EL (cell line): ENCODE measurements at regions not wholly inside any gene's neighbourhood (a gene's known extent, or its start where the extent isn't known, plus 50 kb on each side); places are given as distances from the start of the nearest gene placed in this dataset.

Source experiments
- DNase-seq: peaks from one replicate; pipeline ENCODE4 v3.0.0-alpha.2; 2016

GRCh38 chr3:14318646-14319045, 83.8 kb upstream of the SLC6A6 start:
- no peak for DNase-seq

- peak; percentile 79 for DNase-seq
These were observed 82.7 kb upstream of the SLC6A6 start for GRCh38 chr3:14319654-14320182.

- no peak for DNase-seq
These were observed 82.2 kb upstream of the SLC6A6 start for GRCh38 chr3:14320219-14320618.

- DNase-seq: no peak
These were observed 80.4 kb upstream of the SLC6A6 start for GRCh38 chr3:14322001-14322400.

GRCh38 chr3:14322667-14323295, 79.6 kb upstream of the SLC6A6 start:
- DNase-seq: no peak

GRCh38 chr3:14323401-14324223, 78.8 kb upstream of the SLC6A6 start:
- no peak for DNase-seq

GRCh38 chr3:14324224-14324944, 78.0 kb upstream of the SLC6A6 start:
- peak; percentile 71 for DNase-seq

GRCh38 chr3:14328422-14328821, 74.0 kb upstream of the SLC6A6 start:
- no peak for DNase-seq

- peak; percentile 12 for DNase-seq
These were observed 73.1 kb upstream of the SLC6A6 start for GRCh38 chr3:14329116-14329830.

GRCh38 chr3:14329842-14330241, 72.6 kb upstream of the SLC6A6 start:
- no peak for DNase-seq

- DNase-seq: no peak
These were observed 71.9 kb upstream of the SLC6A6 start for GRCh38 chr3:14330508-14330907.

- DNase-seq: no peak
These were observed 71.2 kb upstream of the SLC6A6 start for GRCh38 chr3:14331251-14331650.

- DNase-seq: no peak
These were observed 70.0 kb upstream of the SLC6A6 start for GRCh38 chr3:14332392-14332791.

GRCh38 chr3:14333215-14333614, 69.2 kb upstream of the SLC6A6 start:
- DNase-seq: no peak

- DNase-seq: no peak
These were observed 68.8 kb upstream of the SLC6A6 start for GRCh38 chr3:14333621-14334020.

- DNase-seq: no peak
These were observed 68.3 kb upstream of the SLC6A6 start for GRCh38 chr3:14334136-14334535.

GRCh38 chr3:14334936-14335335, 67.5 kb upstream of the SLC6A6 start:
- no peak for DNase-seq

GRCh38 chr3:14335774-14336748, 66.3 kb upstream of the SLC6A6 start:
- DNase-seq: no peak

GRCh38 chr3:14336749-14337598, 65.4 kb upstream of the SLC6A6 start:
- no peak for DNase-seq

GRCh38 chr3:14337828-14338227, 64.6 kb upstream of the SLC6A6 start:
- DNase-seq: no peak

- no peak for DNase-seq
These were observed 64.2 kb upstream of the SLC6A6 start for GRCh38 chr3:14338242-14338641.
